Limb (tissue), 2 donors: ENCODE measurements at regions not wholly inside any gene's neighbourhood (a gene's known extent, or its start where the extent isn't known, plus 50 kb on each side); places are given as distances from the start of the nearest gene placed in this dataset.
"Not testable (repeated sequence)": the region's sequence is repeated elsewhere in the genome, so short reads cannot be mapped to it uniquely, and the experiment has no call there.

Source experiments
- DNase-seq, 2 donors: peaks; one replicate each; pipeline ENCODE4 v3.0.0-alpha.2; 2016; ENCODE audit errors: extremely low spot score in 2 of 2

DNA sequence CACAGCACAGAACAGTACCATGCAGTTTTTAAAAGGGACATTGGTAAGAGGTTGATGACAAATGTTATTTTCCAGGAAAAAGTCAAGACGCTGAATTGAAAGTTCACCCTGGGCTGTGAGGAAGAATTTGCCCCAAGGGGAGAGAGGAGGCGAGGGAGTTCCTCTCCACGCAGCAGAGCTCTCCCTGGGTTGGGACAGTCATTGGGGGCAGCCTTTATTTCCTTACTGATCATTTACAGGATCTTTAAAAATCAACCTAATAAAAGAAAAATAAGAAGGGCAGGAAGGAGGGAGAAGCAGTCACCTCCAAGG, 49.9 kb upstream of the WNT7B start:
- no peak for DNase-seq

DNA sequence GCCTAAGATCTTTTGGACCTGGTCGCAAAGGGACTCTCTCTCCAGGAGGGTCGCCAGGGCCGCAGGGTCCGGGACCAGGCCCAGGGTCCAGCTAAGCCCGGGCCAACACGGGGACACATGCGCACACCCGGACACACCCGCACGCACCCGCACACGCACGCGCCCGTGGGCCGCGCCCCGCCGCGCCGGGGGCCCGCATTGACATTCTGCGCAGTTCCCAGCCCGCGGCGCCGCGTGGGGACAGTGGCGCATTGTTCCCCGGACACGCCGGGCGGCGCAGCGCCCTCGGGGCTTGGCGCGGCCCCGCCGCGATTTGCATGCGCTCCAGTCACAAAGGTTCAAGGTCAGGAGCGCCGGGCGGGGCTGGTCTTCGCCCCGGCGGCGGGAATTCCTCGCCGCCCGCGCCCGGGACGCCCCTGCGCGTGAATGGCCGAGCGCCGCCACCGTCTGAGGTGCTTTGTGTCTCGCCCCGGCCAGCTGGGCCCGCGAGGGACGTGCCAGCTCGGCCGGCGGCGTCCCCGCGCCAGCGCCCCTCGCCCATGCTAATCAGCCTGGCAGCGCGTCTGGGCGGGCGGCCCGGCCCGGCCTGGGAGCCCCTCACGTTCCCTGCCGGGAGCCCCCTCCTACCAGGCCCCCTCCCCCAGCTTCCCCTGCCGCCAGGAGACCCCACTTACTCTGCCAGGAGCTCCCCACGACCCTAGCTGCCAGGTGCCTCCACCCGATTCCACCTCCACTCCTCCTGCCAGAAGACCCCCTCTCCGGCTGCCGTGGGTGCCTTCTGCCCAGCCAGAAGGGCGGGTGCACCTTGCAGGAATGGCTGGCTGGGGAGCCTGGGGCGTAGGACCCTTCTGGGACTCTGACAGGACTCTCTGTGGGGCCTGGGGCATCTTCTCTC, 50.5 kb upstream of the WNT7B start:
- DNase-seq, result peak in 1 of 2 donors; percentile 76

DNA sequence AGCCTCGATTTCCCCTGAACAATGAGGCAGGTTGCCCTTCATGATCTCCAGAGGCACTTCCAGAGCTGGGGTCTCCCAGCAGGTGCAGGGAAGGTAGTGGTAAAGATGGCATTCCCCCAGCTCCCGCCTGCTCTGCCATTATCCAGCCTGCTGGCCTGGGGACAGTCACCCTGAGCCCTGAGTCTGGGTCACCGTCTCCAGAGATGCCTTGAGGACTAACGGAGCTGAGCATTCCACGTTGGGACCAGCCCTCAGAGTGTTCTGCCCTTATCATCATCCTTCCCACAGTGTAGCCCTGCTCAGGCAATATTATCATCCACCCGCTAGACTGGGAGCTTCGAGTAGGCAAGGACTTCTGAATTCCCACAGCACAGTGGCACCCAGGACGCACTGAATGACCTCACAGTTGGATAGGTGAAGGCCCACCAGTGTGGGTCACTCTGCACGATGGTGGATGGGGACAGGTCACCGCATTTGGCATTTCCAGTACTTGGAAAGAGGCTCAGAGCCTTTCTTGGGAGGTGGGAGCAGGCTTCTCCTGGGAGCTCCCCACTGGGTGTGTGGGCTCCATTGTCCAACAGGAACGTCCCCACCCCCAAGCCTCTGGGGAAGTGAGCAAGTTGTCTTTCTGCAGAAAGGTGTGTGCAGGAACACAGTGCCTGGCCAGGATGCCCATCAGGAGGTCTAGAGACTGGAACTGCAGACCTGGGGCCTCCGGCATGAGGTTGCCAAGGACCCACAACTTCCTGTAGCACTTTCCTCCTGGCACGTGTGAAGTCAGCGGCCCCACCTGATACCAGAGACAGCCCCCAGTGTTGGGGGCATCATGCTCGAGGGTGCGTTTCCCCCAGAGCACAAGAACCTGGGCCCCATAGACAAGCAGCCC, 51.4 kb upstream of the WNT7B start:
- DNase-seq, result no peak

DNA sequence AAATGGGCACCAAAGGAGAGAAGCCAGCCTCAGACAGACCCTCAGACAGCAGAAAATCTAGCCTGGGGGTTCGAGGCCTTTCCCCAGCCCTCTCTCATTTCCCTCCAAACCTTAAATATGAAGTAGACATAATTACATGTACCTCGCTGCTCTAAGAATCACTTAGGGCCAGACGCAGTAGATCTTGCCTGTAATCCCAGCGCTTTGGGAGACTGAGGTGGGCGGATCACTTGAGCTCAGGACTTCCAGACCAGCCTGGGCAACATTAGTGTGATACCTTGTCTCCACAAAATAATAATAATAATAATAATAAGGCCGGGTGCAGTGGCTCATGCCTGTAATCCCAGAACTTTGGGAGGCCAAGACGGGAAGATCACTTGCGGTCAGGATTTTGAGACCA, 52.1 kb upstream of the WNT7B start:
- DNase-seq, result no peak

DNA sequence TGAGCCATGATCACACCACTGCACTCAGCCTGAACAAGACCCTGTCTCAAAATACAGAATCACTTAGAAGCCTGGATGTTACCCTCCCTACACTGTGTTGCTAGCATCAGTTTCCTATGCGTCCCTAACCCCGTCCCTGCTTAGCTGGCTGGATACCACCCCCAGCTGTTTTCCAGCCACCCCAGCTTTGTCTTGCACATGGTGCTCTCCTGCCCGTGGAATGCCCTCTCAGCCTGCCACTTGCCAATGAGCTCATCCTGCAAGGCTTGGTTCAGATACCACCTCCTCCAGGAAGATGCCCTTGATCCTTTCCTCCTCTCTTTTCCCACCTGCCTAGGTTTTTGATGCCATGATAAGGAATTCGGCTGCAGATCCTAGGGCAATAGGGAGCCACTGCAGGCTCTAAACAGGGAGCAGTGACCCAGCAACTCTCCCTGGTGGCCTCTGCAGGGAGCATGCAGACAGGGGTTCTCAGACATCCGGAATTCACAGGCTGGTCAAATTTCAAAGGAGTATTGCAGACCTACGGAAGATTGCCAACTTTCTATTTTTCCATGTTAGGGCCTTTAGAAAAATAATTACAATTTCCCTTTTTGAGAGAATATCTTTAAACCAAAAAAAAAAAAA, 52.7 kb upstream of the WNT7B start:
- no peak for DNase-seq

DNA sequence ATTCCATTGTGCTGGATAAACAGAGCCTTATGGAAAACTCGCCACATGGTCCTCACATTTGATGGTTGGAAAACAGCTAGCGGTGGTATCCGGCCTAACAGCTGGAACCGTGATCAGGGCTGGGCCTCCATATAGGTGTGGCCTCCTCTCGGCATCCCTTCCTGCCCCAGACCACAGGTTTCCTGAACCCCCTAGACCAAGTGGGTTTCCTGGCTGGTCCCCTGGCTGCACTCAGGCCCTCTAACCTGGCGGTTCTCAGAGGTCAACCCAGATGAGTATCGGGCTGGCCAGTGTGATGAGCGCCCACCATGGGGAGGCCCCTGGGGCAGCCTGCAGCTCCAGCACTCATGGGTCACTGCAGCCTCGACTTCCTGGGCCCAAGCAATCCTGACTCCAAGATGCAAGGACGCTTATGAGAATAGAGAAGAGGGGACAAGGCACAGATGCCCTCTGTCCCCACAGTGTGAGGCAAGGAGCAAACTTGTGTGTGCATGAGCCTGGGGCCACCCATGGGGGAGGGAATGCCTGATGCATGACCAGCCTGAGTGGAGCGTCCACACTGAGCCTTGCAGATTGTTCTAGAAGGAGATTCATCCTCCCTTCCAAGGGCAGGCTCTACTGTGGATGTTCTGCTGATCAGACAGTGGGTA, 53.4 kb upstream of the WNT7B start:
- no peak for DNase-seq

DNA sequence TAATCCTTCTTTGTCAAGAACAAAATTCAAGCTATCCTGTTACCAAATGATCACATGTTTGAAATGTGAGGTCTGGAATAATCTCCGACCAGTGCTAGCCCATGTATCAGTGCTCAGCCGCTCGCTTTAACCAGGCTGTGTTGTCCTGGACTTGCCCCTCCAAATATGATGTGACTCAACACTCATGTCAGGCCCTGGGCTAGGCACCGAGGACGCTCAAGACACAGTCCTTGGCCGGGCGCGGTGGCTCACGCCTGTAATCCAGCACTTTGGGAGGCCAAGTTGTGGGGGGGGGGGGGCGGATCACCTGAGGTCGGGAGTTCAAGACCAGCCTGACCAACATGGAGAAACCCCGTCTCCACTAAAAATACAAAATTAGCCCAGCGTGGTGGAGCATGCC, 54.1 kb upstream of the WNT7B start:
- DNase-seq, result no peak

DNA sequence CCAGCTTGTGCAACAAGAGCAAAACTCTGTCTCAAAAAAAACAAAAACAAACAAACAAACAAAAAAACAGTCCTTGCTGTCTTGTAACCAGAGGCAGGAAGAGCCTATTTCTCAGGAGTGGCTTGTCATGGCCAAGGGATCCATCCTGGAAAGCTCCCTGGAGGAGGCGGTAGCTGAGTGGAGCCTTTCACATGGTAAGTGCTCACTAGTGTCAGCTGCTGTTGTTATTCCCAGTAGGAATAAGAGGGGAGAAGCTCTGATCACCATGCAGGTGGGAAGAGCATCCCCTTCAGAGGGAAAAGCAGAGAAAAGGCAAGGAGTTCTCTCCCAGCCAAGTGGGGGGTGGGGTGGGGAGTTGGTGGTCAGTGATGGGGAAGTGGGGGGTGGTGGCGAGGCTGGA, 54.6 kb upstream of the WNT7B start:
- DNase-seq, result no peak

DNA sequence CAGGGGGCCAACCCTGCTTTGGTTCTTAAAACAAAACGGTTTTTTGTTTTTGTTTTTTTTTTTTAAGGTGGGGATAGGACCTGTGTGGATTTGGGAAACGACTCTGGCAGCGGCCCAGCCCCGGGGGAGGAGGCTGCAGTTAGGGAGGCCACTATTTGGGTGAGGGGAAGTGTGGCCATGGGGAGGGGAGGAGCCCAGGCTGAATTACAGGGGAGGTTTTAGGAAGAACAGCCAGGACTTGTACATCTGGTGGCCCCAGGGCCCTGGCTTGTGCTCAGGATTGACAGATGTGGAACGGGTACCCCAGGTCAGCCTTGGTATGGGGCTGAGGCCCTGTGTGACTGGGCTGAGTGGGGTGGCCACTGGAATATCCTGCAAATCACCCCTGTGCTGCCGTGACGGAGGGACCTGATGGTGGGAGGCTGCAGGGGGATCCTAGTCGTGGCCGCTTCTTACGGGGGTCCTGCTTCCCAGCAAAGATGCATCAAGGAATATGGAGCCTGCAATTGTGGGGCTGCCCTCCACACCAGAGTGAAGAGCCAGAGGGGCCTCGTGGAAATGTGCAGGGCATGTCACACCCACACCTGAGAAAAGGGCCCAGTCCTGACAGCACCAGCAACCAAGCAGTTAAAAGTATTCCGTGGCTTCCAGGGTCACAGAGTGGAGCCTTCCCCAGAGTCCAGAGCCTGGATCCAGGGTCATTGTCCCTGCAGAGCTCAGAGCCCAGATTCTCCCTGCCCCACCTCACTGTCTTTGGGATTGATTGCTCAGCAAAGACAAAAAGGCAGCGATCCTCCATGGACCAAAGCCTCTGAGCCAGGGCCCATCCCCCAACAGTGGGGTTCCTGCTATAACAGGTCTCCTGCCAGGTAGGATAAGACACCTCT, 55.2 kb upstream of the WNT7B start:
- no peak for DNase-seq

DNA sequence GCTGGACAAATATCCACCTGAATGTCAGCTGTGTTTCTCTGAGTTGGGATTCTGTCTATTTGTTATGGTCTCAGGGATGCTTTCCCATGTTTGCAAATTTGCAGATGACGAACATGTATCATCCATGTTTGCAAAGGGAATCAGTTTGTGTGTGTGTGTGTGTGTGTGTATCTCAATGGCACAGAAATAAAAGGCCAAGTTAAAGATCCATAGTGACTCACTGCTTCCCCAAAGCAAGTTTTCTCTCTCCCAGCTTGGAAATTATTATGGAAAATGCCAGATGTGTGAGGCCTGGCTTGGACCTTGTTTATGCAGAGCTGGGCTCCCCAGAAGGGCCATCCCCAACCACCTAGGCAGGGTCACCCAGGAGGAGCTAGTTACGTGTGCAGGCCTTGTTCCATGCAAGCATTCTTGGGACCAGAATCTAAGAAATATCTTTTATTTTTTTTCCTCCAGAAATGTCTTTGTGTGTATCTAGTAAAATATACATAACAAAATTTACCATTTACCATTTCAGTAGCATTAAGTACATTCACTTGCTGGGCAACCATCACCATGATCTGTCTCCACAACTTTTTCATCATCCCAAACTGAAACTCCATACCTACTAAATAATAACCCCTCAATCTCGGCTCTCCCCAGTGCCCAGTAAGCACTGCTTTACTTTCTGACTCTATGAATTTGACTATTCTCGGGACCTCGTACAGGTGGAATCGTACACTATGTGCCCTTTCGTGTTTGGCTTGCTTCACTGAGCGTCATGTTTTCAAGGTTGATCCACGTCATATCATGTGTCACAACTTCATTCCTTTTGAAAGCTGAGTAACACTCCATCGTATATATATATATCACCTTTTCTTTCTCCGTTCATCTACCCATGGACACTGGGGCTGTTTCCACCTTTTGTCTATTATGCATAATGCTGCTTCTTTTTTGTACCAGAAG, 56.6 kb upstream of the WNT7B start:
- DNase-seq, result no peak

DNA sequence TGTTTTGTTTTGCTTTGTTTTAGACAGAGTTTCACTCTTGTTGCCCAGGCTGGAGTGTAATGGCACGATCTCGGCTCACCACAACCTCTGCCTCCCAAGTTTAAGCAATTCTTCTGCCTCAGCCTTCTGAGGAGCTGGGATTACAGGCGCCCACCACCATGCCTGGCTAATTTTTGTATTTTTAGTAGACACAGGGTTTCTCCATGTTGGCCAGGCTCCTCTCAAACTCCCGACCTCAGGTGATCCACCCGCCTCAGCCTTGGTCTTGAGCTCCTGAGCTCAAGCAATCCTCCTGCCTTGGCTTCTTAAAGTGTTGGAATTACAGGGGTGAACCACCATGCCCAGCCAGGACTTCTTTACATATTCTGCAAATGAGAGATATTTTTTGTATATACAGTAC, 57.5 kb upstream of the WNT7B start:
- DNase-seq, result not testable (repeated sequence)

DNA sequence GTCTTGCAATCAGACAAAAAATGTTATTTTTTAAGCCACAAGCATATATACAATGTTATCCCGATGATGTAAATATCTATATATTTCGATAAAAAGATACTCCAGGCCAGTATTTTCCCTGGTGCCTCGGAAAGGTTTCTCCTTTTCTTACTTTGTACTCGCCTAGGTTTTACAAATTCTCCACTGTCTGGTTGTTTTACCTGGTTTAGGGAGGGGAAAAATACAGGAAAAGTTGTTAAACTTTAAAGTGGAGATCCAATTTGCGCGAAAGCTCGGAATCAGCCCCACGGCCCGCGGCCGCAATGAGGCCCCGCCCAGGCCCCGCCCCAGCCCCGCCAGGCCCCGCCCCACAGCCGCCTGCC, 58.4 kb upstream of the WNT7B start:
- DNase-seq, result no peak

DNA sequence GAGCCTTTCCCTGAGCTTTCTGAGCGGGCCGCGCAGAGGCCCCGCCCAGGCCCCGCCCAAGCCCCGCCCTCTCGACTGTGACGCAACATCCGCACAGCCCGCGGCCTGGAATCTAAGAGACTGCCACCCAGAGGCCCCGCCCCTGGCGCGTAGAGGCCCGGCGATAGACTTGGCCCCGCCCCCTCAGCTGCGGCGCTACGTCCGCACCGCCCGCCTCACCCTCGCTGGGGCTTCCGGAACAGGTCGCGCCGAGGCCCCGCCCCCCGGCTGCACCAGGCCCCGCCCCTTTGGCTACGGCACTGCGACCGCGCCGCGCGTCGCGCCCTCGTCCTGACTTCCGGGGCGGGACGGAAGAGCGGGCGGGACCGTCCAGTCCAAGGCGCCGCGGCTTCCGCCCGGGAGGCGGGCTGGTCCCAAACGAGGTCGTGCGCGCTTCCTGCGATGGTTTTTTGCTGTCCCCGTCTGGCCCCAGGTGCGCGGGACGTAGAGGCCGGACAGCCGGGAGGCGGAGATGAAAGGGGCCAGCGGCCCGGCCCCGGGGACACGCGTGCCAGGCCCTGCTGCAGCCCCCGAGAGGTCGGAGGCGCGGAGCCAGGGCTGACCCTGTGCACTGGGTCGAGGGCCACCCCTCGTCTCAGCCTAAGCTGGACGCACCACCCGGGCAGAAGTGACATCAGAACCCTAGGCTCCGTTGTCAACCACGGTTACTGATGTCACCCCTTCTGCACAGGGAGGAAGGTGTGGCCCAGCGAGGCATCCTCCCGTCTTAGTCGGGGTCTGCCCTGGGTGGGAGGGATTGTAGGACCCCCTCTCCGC, 59.0 kb upstream of the WNT7B start:
- DNase-seq, result peak; percentile 100

DNA sequence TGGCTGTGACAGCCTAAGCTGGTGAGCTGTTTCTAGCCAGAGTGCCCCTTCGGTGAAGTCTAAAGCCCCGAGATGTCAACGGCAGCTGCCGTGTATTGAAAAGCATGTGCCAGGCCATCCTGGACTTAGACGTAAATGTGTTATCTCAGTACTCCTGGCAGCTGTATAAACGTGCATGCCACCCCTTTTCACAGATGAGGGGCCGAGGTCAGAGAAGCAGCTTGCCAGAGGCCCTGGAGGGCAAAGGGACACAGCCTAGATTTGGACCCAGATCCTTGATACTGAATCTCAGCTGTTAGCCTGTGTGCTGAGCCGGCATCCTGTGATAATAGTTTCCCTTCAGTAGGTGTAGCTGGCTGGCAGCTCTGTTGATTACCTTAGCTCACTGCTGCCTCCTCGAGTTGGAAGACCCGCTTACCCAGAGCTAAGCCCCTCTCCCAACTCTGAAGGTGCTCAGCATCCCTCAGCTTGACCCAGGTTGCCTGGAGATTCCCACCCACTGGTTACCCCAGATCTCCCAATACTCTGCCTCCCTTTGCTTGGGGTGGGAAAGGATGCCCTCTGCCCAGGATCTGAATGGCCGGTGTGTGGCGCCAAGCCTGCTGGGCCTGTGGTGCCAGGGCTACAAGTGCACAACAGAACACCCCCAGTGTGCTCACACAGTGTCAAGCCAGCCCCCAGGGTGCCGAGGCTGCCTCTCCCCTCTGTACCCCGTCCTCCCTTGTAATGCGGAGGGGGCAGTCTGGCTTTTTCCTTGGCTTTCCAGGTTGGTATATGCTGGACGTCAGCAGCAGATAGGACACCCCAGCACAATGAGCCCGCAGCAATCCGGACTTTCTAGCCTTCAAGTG, 59.8 kb upstream of the WNT7B start:
- peak in 1 of 2 donors; percentile 34 for DNase-seq

DNA sequence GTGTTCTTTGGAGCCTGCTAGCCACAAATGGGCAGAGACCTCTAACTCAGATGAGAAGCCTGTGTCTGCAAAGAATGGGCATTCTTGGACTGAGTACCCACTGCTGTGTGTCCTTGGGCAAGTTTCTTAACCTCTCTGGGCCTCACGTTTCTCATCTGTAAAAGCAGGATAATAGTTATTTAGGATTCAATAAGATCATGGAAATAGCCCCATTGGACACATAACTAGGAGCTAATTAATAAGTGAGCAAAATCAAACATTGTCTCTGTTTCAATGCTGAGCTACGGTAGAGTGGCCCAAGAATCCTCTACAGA, 61.2 kb upstream of the WNT7B start:
- no peak for DNase-seq

DNA sequence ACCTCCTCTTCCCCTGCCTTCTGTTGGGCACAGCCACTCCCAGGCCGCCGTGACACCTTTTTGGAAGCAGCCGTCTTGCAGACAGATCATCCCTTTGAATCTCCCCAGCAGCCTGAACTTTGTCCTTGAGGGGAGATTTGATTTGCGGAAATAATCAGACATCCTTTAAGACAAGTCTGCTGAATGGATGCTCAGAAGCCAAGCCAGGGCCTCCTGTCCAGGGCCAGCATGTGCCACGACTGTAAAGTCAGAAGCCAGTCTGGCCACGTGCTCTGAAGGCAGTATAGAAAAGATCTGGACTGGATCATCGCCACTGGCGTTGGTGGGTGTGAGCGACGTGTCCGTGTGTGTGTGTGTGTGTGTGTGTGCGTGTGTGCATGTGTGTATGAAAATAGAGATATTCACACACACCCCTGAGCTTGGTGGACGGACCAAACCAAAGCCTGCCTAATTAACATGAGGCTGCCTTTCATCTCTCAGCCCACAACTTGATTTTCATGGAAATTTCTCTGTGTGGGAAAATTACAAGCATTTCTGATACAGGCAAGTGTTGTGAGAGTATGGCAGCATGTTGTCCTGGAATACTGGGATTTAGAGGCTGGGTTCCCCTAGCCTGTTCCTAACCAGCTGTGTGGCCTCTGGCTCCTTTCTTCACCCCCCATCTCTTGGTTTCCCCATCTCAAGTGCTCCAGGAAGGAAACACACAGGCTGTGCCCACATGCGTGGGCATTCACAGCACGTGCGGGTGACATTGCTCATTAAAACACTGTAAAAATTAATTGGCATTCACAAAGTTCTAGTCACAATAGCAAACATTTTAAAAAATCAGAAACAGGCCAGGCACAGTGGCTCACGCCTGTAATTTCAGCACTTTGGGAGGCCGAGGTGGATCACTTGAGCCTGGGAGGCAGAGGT, 61.8 kb upstream of the WNT7B start:
- DNase-seq, result no peak

DNA sequence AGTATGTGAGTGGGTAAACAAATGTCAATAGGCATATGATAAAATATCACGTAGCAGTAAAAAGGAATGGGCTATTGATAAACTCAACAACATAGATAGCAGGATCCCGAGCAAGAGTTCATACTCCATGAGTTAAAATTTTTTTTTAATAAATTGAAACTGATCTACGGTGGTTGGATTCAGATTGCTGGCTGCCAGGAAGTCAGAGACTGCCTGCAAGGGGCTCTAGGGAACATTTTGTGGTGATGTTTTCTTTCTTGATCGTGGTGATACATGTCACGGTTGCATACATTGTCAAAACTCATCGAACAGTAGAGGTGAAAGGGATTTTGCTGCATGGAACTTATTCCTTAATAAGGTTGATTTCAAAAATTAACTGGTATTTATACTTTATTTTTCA, 62.6 kb upstream of the WNT7B start:
- DNase-seq, result no peak
